Heart left ventricle (tissue), 16 donors: ENCODE measurements at regions not wholly inside any gene's neighbourhood (a gene's known extent, or its start where the extent isn't known, plus 50 kb on each side); places are given as distances from the start of the nearest gene placed in this dataset.

ENCODE experiments used
- ATAC-seq, 4 donors: fragments of 200-7000 bp; cut with Tn5 transposase; one replicate each; pipeline ENCODE4 v1.9.1; 2020 to 2022; ENCODE audit warnings: moderate library complexity in 4 of 4, mild to moderate bottlenecking in 3 of 4, moderate number of reproducible peaks in 1 of 4
- DNase-seq, 5 donors: peaks; one replicate each; pipeline ENCODE4 v3.0.0-alpha.2; 2020
- H3K27ac ChIP-seq, 12 donors: fragments of 200-600 bp; sonication (generic) in 4 of 12; one replicate each; pipeline versions ENCODE4 v1.5.0 to v1.8.0; 2016 to 2022; ENCODE audit warnings: mild to moderate bottlenecking in 2 of 12
- H3K27me3 ChIP-seq, 9 donors: fragments of 200-600 bp; sonication (generic) in 2 of 9; one replicate each; pipeline versions ENCODE4 v1.5.1 to v1.8.0; 2016 to 2022; ENCODE audit warnings: mild to moderate bottlenecking in 3 of 9
- H3K36me3 ChIP-seq, 9 donors: fragments of 200-600 bp; sonication (generic) in 2 of 9; one replicate each; pipeline versions ENCODE4 v1.5.0 to v1.8.0; 2018 to 2022; ENCODE audit warnings: mild to moderate bottlenecking in 2 of 9
- H3K4me1 ChIP-seq, 12 donors: fragments of 200-600 bp; sonication (generic) in 4 of 12; one replicate each; pipeline versions ENCODE4 v1.5.0 to v1.8.0; 2016 to 2022; ENCODE audit warnings: mild to moderate bottlenecking in 3 of 12
- H3K4me3 ChIP-seq, 12 donors: fragments of 200-600 bp; sonication (generic) in 4 of 12; one replicate each; pipeline versions ENCODE4 v1.5.0 to v1.8.0; 2017 to 2022; ENCODE audit warnings: mild to moderate bottlenecking in 9 of 12, moderate library complexity in 4 of 12
- H3K9me3 ChIP-seq, 12 donors: fragments of 200-600 bp; sonication (generic) in 4 of 12; one replicate each; pipeline versions ENCODE4 v1.5.0 to v1.8.0; 2016 to 2022; ENCODE audit warnings: mild to moderate bottlenecking in 1 of 12
- POLR2A ChIP-seq, 2 donors: fragments of 450-650 bp; IDR thresholded peaks; one replicate each; pipeline ENCODE4 v1.6.1; 2017; ENCODE audit warnings: antibody characterized with exemption in 2 of 2, mild to moderate bottlenecking in 2 of 2, moderate library complexity in 2 of 2
- WGBS, 4 donors: extraction: QIAGEN DNeasy Blood & Tissue Kit in 2 of 4; methylation state at CpG; one replicate each; pipeline versions ENCODE4 v1.1.5 to v1.1.7; 2013 to 2018; 5-methylcytosine and 5-hydroxymethylcytosine counted together
- intact Hi-C, 10 donors: fragments of 100-400 bp; cut with DNase I; formaldehyde crosslinking; loops; one replicate each; pipeline versions ENCODE4 v1.11.1 to v1.14.2; 2022
- TF ChIP-seq, protein P1 (sequence below), 12 donors: fragments of 200-600 bp; sonication (generic) in 4 of 12; IDR thresholded peaks; one replicate each; pipeline versions ENCODE4 v1.5.0 to v1.8.0; 2018 to 2022; ENCODE audit warnings: antibody characterized with exemption in 12 of 12, mild to moderate bottlenecking in 5 of 12
- donor health status: ischemic (EF 13 %, LVEDD 7.1; RV severe dilation, severe dysfunction).
- donor health status: healthy with polysubstance abuse.
- donor health status: DM: no; HTN: yes; CAD: no.
- donor health status: DM: no; HTN: no; CAD: no.
- donor health status: ischemic (EF 25% LVEDD 6.9; RV normal size, moderate dysfunction).
- donor health status: ischemic (EF 25% LVEDD 5.7; RV mildly dilated, moderate dysfunction).
- donor health status: healthy.
- donor health status: DM: yes; HTN: yes; CAD: no.
- donor health status: ischemic (EF 35%, LVEDD 5.7; RV mildly dilated, moderate dysfunction).
- donor health status: nonischemic (EF 11% LVEDD 7.7; RV severe dilation, severe dysfunction).
- donor health status: DM: yes; HTN: yes; CAD: no.
- donor health status: PGD.
- donor health status: ischemic (EF 29% LVEDD 5.4; RV normal size, mild dysfunction).
- donor health status: nonischemic (EF 23%, LVEDD 6.1; RV moderate dilation, normal function).

DNA sequence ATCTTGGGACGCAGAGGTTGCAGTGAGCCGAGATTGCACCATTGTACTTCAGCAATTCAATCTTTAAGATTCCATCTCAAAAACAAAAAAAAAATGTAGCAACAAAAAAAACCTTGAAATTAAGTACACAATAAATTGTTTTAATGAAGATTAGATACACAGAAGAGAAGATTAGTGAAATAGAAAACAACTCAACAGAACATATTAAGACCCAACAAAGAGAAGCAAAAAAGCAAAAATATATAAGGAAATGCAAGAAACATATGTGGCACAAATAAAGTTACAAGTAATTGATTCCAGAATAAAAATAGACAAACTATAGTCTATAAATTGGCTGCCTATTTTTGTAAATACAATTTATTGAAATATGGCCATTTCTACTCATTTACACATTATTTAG is 445.2 kb downstream of the EPM2A start:
- Histone ChIP-seq H3K4me3 (no peak overlapping the region), H3K4me1 (no peaks in the 10 kb centered on the region), H3K27me3 (no peaks in the 10 kb centered on the region), H3K27ac (no peak overlapping the region), H3K36me3 (no peaks in the 10 kb centered on the region), H3K9me3 (peaks cover 0 to 16% (median 0%) of the 10 kb centered on the region in 12 donors)
- no peak for ATAC-seq
- no peak for TF ChIP-seq POLR2A (IDR thresholded peaks at IDR 0.05)
- intact Hi-C loops, result no loop called here
- DNase-seq, result no peak
- WGBS, 4 donors, result 85 to 97% (median 89%) methylated on average over 2 of the region's 2 CpGs

DNA sequence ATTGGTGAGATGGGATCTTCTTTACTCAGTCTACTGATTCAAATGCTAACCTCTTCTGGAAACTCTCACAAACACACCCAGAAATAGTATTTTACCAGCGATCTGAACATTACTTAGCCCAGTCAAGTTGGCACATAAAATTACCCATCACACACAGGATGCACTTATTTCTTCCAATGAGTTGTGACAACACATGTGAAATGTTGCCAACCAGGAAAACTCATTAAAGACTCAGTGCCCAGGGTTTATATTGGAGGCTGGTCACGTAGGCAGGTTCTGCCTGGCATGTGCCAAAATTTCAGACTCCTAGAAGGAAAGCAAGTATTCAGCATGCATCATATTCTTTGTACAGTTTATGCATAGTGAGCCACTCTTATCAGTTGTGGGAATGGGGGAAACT is 443.3 kb downstream of the EPM2A start:
- ATAC-seq (no peak), DNase-seq (no peak)
- Histone ChIP-seq H3K4me1 (no peaks in the 10 kb centered on the region), H3K27me3 (no peaks in the 10 kb centered on the region), H3K36me3 (no peaks in the 10 kb centered on the region), H3K4me3 (no peak overlapping the region), H3K9me3 (peaks cover 0 to 16% (median 0%) of the 10 kb centered on the region in 12 donors), H3K27ac (no peak overlapping the region)
- TF ChIP-seq, protein P1, sequence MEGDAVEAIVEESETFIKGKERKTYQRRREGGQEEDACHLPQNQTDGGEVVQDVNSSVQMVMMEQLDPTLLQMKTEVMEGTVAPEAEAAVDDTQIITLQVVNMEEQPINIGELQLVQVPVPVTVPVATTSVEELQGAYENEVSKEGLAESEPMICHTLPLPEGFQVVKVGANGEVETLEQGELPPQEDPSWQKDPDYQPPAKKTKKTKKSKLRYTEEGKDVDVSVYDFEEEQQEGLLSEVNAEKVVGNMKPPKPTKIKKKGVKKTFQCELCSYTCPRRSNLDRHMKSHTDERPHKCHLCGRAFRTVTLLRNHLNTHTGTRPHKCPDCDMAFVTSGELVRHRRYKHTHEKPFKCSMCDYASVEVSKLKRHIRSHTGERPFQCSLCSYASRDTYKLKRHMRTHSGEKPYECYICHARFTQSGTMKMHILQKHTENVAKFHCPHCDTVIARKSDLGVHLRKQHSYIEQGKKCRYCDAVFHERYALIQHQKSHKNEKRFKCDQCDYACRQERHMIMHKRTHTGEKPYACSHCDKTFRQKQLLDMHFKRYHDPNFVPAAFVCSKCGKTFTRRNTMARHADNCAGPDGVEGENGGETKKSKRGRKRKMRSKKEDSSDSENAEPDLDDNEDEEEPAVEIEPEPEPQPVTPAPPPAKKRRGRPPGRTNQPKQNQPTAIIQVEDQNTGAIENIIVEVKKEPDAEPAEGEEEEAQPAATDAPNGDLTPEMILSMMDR (IDR thresholded peaks at IDR 0.05), result no peak
- no peak for TF ChIP-seq POLR2A (IDR thresholded peaks at IDR 0.05)
- 69 to 87% (median 86%) methylated on average over 2 of the region's 2 CpGs for WGBS, 4 donors
- intact Hi-C loops, result no loop called here

DNA sequence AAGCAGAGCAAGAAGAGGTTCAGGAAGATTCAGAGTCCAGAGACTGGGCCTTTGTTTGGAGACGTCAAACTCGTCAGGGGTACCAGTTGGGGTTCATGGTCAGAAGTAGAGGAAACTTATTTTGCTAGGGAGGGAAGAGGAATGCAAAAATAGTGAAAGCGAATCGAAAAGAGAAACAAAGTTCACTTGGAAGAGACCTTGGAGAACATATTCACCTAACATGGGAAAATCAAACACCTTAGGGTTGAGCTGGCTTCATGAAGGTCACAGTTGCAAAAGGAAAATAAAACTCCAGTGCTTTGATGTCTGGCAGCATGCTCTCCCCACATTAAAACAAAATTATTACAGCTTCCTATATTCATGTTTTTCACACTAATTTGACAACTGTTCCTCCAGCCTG is 440.4 kb downstream of the EPM2A start:
- no peak for ATAC-seq
- Histone ChIP-seq H3K9me3 (peaks cover 0 to 7% (median 0%) of the 10 kb centered on the region in 12 donors), H3K4me1 (no peaks in the 10 kb centered on the region), H3K27me3 (no peaks in the 10 kb centered on the region), H3K4me3 (no peak overlapping the region), H3K36me3 (no peaks in the 10 kb centered on the region), H3K27ac (no peak overlapping the region)
- DNase-seq, result no peak
- intact Hi-C loops, result no loop called here
- TF ChIP-seq, protein P1 (IDR thresholded peaks at IDR 0.05), result no peak
- no peak for TF ChIP-seq POLR2A (IDR thresholded peaks at IDR 0.05)
- WGBS, 4 donors, result 90 to 95% (median 92%) methylated on average over 4 of the region's 4 CpGs

DNA sequence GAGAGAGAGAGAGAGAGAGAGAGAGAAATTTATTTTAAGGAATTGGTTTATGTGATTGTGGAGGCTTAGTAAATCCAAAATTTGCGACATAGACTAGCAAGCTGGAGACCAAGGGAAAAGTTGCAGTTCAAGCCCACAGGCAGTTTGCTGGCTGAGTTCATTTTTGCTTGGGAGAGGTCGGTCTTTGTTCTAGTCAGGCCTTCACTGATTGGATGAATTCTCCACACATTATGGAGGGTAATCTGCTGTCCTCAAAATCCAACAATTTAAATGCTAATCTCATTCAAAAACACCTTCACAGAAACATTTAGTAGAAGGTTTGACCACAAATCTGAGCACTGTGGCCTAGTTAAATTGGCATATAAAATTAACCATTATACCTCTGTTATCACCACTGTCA is 439.6 kb downstream of the EPM2A start:
- Histone ChIP-seq H3K9me3 (peaks cover 0 to 4% (median 0%) of the 10 kb centered on the region in 12 donors), H3K27me3 (no peaks in the 10 kb centered on the region), H3K36me3 (no peaks in the 10 kb centered on the region), H3K4me3 (no peak overlapping the region), H3K4me1 (no peaks in the 10 kb centered on the region), H3K27ac (no peak overlapping the region)
- WGBS, 4 donors, result 85 to 92% (median 88%) methylated on average over 2 of the region's 2 CpGs
- ATAC-seq (no peak), DNase-seq (no peak)
- intact Hi-C loops, result no loop called here
- TF ChIP-seq, protein P1 (IDR thresholded peaks at IDR 0.05), result no peak
- no peak for TF ChIP-seq POLR2A (IDR thresholded peaks at IDR 0.05)

DNA sequence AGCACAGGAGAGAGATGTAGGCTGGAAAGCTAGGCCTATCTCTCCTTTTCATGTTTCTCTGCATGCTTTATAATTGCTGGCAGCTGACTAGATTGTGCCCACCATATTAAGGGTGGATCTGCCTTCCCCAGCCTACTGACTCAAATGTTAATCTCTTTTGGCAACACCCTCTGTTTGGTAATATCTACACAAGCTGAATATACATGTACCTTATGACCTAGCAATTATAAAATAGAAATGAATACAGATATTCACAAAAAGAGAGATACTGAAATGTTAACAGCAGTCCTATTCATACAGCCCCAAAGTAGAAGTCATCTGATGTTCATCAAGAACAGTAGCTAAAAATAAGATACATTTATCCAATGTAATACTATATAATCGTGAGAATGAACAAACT is 429.6 kb downstream of the EPM2A start:
- no peaks in the 10 kb centered on the region for H3K9me3 ChIP-seq
- H3K27me3 ChIP-seq, result no peaks in the 10 kb centered on the region
- WGBS, 4 donors, result 88 to 98% (median 96%) methylated on average over 1 of the region's 1 CpG
- H3K4me3 ChIP-seq, result no peak overlapping the region
- no peak for ATAC-seq
- DNase-seq, result no peak
- H3K27ac ChIP-seq, result no peak overlapping the region
- TF ChIP-seq POLR2A (IDR thresholded peaks at IDR 0.05), result no peak
- TF ChIP-seq, protein P1 (IDR thresholded peaks at IDR 0.05), result no peak
- H3K4me1 ChIP-seq, result no peaks in the 10 kb centered on the region
- no peaks in the 10 kb centered on the region for H3K36me3 ChIP-seq
- intact Hi-C loops, result no loop called here
